K562 (cell line): ENCODE measurements at regions not wholly inside any gene's neighbourhood (a gene's known extent, or its start where the extent isn't known, plus 50 kb on each side); places are given as distances from the start of the nearest gene placed in this dataset.

Source experiments
- ATAC-seq: fragments of 200-7000 bp; cut with Tn5 transposase; 3 replicates; pipeline ENCODE4 v1.9.1; 2020; ENCODE audit warnings: moderate library complexity
- BruUV-seq: library from RNA; stranded (reverse); fragments of 400-500 nt; replicated peaks from 2 replicates; lab custom pipeline; 2021; lab: Mats Ljungman, UMichigan
- CTCF ChIA-PET: fragments of 300-600 bp; formaldehyde crosslinking; extraction: SDS; loops from one replicate; lab custom pipeline; 2021; ENCODE audit warnings: low intra/inter-chr PET ratio; lab: Yijun Ruan, JAX
- POLR2A ChIA-PET: fragments of 300-600, 350-650 bp; sonication (Branson Sonifier 250); formaldehyde crosslinking; extraction: SDS; loops from one replicate; lab custom pipeline; 2021; ENCODE audit warnings: antibody characterized with exemption, inconsistent platforms; lab: Yijun Ruan, JAX
- DNase-seq, 4 experiments: peaks; one replicate each; pipeline versions ENCODE4 v3.0.0 to v3.0.0-alpha.2; 2011 to 2018; ENCODE audit warnings: low spot score in 3 of 4, mixed read lengths in 3 of 4; ENCODE audit errors: extremely low read depth in 1 of 4
- FAIRE-seq: peaks from 2 replicates; lab custom pipeline; 2011; peaks lifted over from hg19 to GRCh38; lab: Jason Lieb, UNC
- H2AFZ ChIP-seq: 2 replicates; pipeline ENCODE4 v1.6.0; 2011; ENCODE audit warnings: low read depth, low read length, control low read depth, inconsistent platforms
- H3K27ac ChIP-seq: fragments of 200-600 bp; 3 replicates; pipeline ENCODE4 v1.8.0; 2011; ENCODE audit warnings: low read depth, mild to moderate bottlenecking, control low read depth, inconsistent platforms, low read length, moderate library complexity, mixed read lengths; ENCODE audit errors: extremely low read depth
- H3K27me3 ChIP-seq, 2 experiments: fragments of 300-600 bp in 1 of 2; 2 replicates in 1 of 2; 3 replicates in 1 of 2; pipeline versions ENCODE4 v1.6.0 to v1.8.0; 2011; ENCODE audit warnings: inconsistent platforms in 2 of 2, low read length in 2 of 2, mild to moderate bottlenecking in 1 of 2, mixed read lengths in 1 of 2, moderate library complexity in 1 of 2; ENCODE audit not compliant: control insufficient read depth in 2 of 2, insufficient read depth in 2 of 2
- H3K36me3 ChIP-seq: fragments of 300-600 bp; 3 replicates; pipeline ENCODE4 v1.8.0; 2011; ENCODE audit warnings: mild to moderate bottlenecking, low read length, inconsistent platforms; ENCODE audit not compliant: control insufficient read depth, insufficient read depth
- H3K4me1 ChIP-seq, 2 experiments: fragments of 200-600 bp in 1 of 2; replicated peaks in 1 of 2; 2 replicates in 1 of 2; 3 replicates in 1 of 2; pipeline versions ENCODE4 v1.5.1 to v1.8.0; 2011; ENCODE audit warnings: inconsistent platforms in 2 of 2, low read length in 2 of 2, mild to moderate bottlenecking in 1 of 2, mixed read lengths in 1 of 2, moderate library complexity in 1 of 2; ENCODE audit not compliant: control insufficient read depth in 2 of 2, insufficient read depth in 2 of 2
- H3K4me2 ChIP-seq: 2 replicates; pipeline ENCODE4 v1.6.1; 2011; ENCODE audit warnings: low read length, control low read depth, inconsistent platforms, mixed read lengths; ENCODE audit not compliant: insufficient read depth
- H3K4me3 ChIP-seq: fragments of 200-600 bp; sonication (generic), shearing (Covaris generic); 2 replicates; pipeline ENCODE4 v1.5.1; 2016; ENCODE audit warnings: control low read depth, inconsistent platforms
- H3K79me2 ChIP-seq: fragments of 200-600 bp; 3 replicates; pipeline ENCODE4 v1.8.0; 2011; ENCODE audit warnings: low read length, inconsistent platforms; ENCODE audit not compliant: control insufficient read depth, insufficient read depth
- H3K9ac ChIP-seq, 2 experiments: 2 replicates each; pipeline versions ENCODE4 v1.6.0 to v1.6.1; 2011; ENCODE audit warnings: low read depth in 2 of 2, low read length in 2 of 2, control low read depth in 1 of 2, inconsistent platforms in 1 of 2, mild to moderate bottlenecking in 1 of 2, mixed read lengths in 1 of 2; ENCODE audit not compliant: insufficient read depth in 1 of 2
- H3K9me1 ChIP-seq: one replicate; pipeline ENCODE4 v1.6.0; 2011; ENCODE audit warnings: inconsistent platforms, mild to moderate bottlenecking, low read length, moderate library complexity; ENCODE audit not compliant: control insufficient read depth, insufficient read depth
- H3K9me3 ChIP-seq: replicated peaks from 2 replicates; pipeline ENCODE4 v1.5.1; 2011; ENCODE audit warnings: low read depth, low read length, inconsistent platforms; ENCODE audit not compliant: control insufficient read depth, insufficient read depth
- H4K20me1 ChIP-seq: replicated peaks from 2 replicates; pipeline ENCODE4 v1.6.1; 2011; ENCODE audit warnings: low read length, inconsistent platforms, mixed read lengths; ENCODE audit not compliant: control insufficient read depth, insufficient read depth
- E4F1 ChIP-seq: fragments of 250-450 bp; sonication (Bioruptor Pico); IDR thresholded peaks from 2 replicates; pipeline ENCODE4 v1.5.0; 2021; ENCODE audit warnings: mild to moderate bottlenecking, borderline replicate concordance
- ELF4 ChIP-seq: fragments of 450-650 bp; formaldehyde crosslinking; IDR thresholded peaks from 2 replicates; pipeline ENCODE4 v1.4.0; 2022; ENCODE audit warnings: missing genetic modification characterization
- GTF2B ChIP-seq: IDR thresholded peaks from 2 replicates; pipeline ENCODE4 v1.6.1; 2011; ENCODE audit not compliant: insufficient read length; ENCODE audit errors: extremely low read depth
- HDAC1 ChIP-seq, 2 experiments: fragments of 450-650 bp; IDR thresholded peaks; 2 replicates each; pipeline ENCODE4 v1.6.1; 2016 to 2017; ENCODE audit warnings: inconsistent platforms in 1 of 2, mild to moderate bottlenecking in 1 of 2, moderate library complexity in 1 of 2
- KAT7 ChIP-seq: sonication (generic); formaldehyde crosslinking; IDR thresholded peaks from 2 replicates; pipeline ENCODE4 v1.8.0; 2022; ENCODE audit warnings: missing genetic modification reagents, mild to moderate bottlenecking, borderline replicate concordance
- PHF21A ChIP-seq: fragments of 450-650 bp; IDR thresholded peaks from 2 replicates; pipeline ENCODE4 v1.6.1; 2017; ENCODE audit warnings: low read depth, borderline replicate concordance
- SREBF2 ChIP-seq: sonication (generic); formaldehyde crosslinking; IDR thresholded peaks from 2 replicates; pipeline ENCODE4 v1.4.0; 2020; ENCODE audit warnings: mild to moderate bottlenecking, missing genetic modification reagents
- SRSF1 ChIP-seq: fragments of 200-400 bp; formaldehyde crosslinking; IDR thresholded peaks from 2 replicates; pipeline ENCODE4 v1.6.1; 2017; ENCODE audit warnings: mild to moderate bottlenecking, low read depth, low read length, moderate library complexity
- ZNF174 ChIP-seq: fragments of 250-450 bp; sonication (Bioruptor Pico); IDR thresholded peaks from 2 replicates; pipeline ENCODE4 v1.4.0; 2020; ENCODE audit warnings: mild to moderate bottlenecking
- in situ Hi-C: fragments of 300-500 bp; cut with MboI; formaldehyde crosslinking; loops from 4 replicates; pipeline ENCODE4 v1.15.0; 2018; ENCODE audit warnings: inconsistent platforms, mixed read lengths
- intact Hi-C: fragments of 100-400 bp; cut with micrococcal nuclease; formaldehyde crosslinking; loops from 2 replicates; pipeline ENCODE4 v1.14.2; 2022

GRCh38 chr13:50094615-50095293 lies 79.5 kb downstream of the KCNRG start:
- peaks cover 9% of the 10 kb centered on the region for H3K9me3 ChIP-seq
- in situ Hi-C loops (no loop called here), intact Hi-C loops (no loop called here)
- no peak overlapping the region for H3K27ac ChIP-seq
- no peaks in the 10 kb centered on the region for H3K27me3 ChIP-seq
- ChIA-PET CTCF (no interaction called here), POLR2A (interaction anchor here (0.7 kb wide), 1 partner anchor 323 kb away, joined by 3 read pairs; no protein-coding TSS in a partner anchor)
- peaks cover 0 to 5% of the 10 kb centered on the region in 2 experiments; a peak in 2 of 5 replicates for H3K4me1 ChIP-seq
- TF ChIP-seq GTF2B (no peak), SRSF1 (no peak), SREBF2 (CRISPR knock-in tag) (no peak), HDAC1 (IDR thresholded peaks at IDR 0.05) (no peak), ELF4 (CRISPR knock-in tag) (no peak), KAT7 (no peak), E4F1 (CRISPR knock-in tag) (no peak), ZNF174 (CRISPR knock-in tag) (no peak), PHF21A (no peak)
- ATAC-seq: no peak
- FAIRE-seq: no peak
- no peak for DNase-seq
- peaks cover 34% of the 10 kb centered on the region for H3K36me3 ChIP-seq
- H2AFZ ChIP-seq: no peak overlapping the region
- BruUV-seq: no TSS peak
- H3K4me2 ChIP-seq: no peak overlapping the region
- H3K9me1 ChIP-seq: no peaks in the 10 kb centered on the region
- no peaks in the 10 kb centered on the region for H4K20me1 ChIP-seq
- peaks cover 90% of the 10 kb centered on the region for H3K79me2 ChIP-seq
- no peak overlapping the region for H3K4me3 ChIP-seq
- no peak overlapping the region for H3K9ac ChIP-seq
